Mesendoderm (in vitro differentiated cells): ENCODE measurements at regions not wholly inside any gene's neighbourhood (a gene's known extent, or its start where the extent isn't known, plus 50 kb on each side); places are given as distances from the start of the nearest gene placed in this dataset.

Experiments
- DNase-seq: peaks from one replicate; pipeline ENCODE4 v3.0.0; 2013
- H2AK5ac ChIP-seq: 2 replicates; pipeline ENCODE4 v1.6.1; 2013; ENCODE audit warnings: low read length, inconsistent platforms
- H2BK120ac ChIP-seq: 2 replicates; pipeline ENCODE4 v1.6.1; 2013; ENCODE audit warnings: low read depth, mild to moderate bottlenecking, low read length, moderate library complexity, mixed read lengths
- H2BK15ac ChIP-seq: replicated peaks from 2 replicates; pipeline ENCODE4 v1.6.1; 2013; ENCODE audit warnings: low read depth, mild to moderate bottlenecking, moderate library complexity
- H2BK5ac ChIP-seq: 2 replicates; pipeline ENCODE4 v1.6.1; 2013; ENCODE audit warnings: low read length, inconsistent platforms
- H3K18ac ChIP-seq: 2 replicates; pipeline ENCODE4 v1.6.1; 2013; ENCODE audit warnings: mild to moderate bottlenecking, low read length, mixed read lengths
- H3K23ac ChIP-seq: one replicate; pipeline ENCODE4 v1.6.1; 2013; ENCODE audit warnings: low read length
- H3K27ac ChIP-seq: 2 replicates; pipeline ENCODE4 v1.5.1; 2013; ENCODE audit warnings: low read depth, mild to moderate bottlenecking, inconsistent platforms, low read length, moderate library complexity
- H3K27me3 ChIP-seq: 2 replicates; pipeline ENCODE4 v1.6.1; 2013; ENCODE audit warnings: low read length, control low read depth, mild to moderate bottlenecking, inconsistent platforms; ENCODE audit not compliant: insufficient read depth, poor library complexity
- H3K36me3 ChIP-seq: 2 replicates; pipeline ENCODE4 v1.6.1; 2013; ENCODE audit warnings: low read length, inconsistent platforms; ENCODE audit not compliant: control insufficient read depth, insufficient read depth
- H3K4ac ChIP-seq: one replicate; pipeline ENCODE4 v1.6.1; 2013; ENCODE audit warnings: low read depth, mild to moderate bottlenecking, low read length, moderate library complexity
- H3K4me1 ChIP-seq: 2 replicates; pipeline ENCODE4 v1.6.1; 2013; ENCODE audit warnings: low read depth, low read length, inconsistent platforms; ENCODE audit not compliant: control insufficient read depth
- H3K4me2 ChIP-seq: 2 replicates; pipeline ENCODE4 v1.6.1; 2013; ENCODE audit warnings: low read length
- H3K4me3 ChIP-seq: 2 replicates; pipeline ENCODE4 v1.5.1; 2013; ENCODE audit warnings: mild to moderate bottlenecking, low read length
- H3K56ac ChIP-seq: one replicate; pipeline ENCODE4 v1.6.1; 2013; ENCODE audit warnings: low read length
- H3K79me1 ChIP-seq: 2 replicates; pipeline ENCODE4 v1.6.1; 2013; ENCODE audit warnings: low read length, inconsistent platforms
- H3K79me2 ChIP-seq: 2 replicates; pipeline ENCODE4 v1.6.1; 2013; ENCODE audit warnings: mild to moderate bottlenecking, low read length; ENCODE audit not compliant: control insufficient read depth, insufficient read depth
- H3K9ac ChIP-seq: 2 replicates; pipeline ENCODE4 v1.6.1; 2013; ENCODE audit warnings: low read length, inconsistent platforms
- H4K5ac ChIP-seq: one replicate; pipeline ENCODE4 v1.6.1; 2013; ENCODE audit warnings: low read length
- H4K8ac ChIP-seq: one replicate; pipeline ENCODE4 v1.6.1; 2013; ENCODE audit warnings: low read depth, mild to moderate bottlenecking, control low read depth, low read length, moderate library complexity
- WGBS: extraction: QIAGEN DNeasy Blood & Tissue Kit; methylation state at CpG from one replicate; pipeline ENCODE4 v1.1.7; 2013; ENCODE audit warnings: low lambda C conversion rate, missing lambda C conversion rate; ENCODE audit not compliant: insufficient coverage; ENCODE audit errors: extremely low coverage; 5-methylcytosine and 5-hydroxymethylcytosine counted together

- H3K56ac ChIP-seq = no peak overlapping the region
- no peak overlapping the region for H3K27ac ChIP-seq
- no peak overlapping the region for H4K5ac ChIP-seq
- no peaks in the 10 kb centered on the region for H3K4me1 ChIP-seq
- H3K9ac ChIP-seq = no peak overlapping the region
- no peak overlapping the region for H2BK15ac ChIP-seq
- no peaks in the 10 kb centered on the region for H3K36me3 ChIP-seq
- H4K8ac ChIP-seq = no peak overlapping the region
- H2BK120ac ChIP-seq = no peak overlapping the region
- no peaks in the 10 kb centered on the region for H3K79me1 ChIP-seq
- H3K4me3 ChIP-seq = no peak overlapping the region
- no peak overlapping the region for H2BK5ac ChIP-seq
- no peak overlapping the region for H3K4me2 ChIP-seq
- no peaks in the 10 kb centered on the region for H3K27me3 ChIP-seq
- no peak overlapping the region for H3K23ac ChIP-seq
- no peaks in the 10 kb centered on the region for H3K79me2 ChIP-seq
- no peak overlapping the region for H2AK5ac ChIP-seq
- H3K4ac ChIP-seq = no peak overlapping the region
- H3K18ac ChIP-seq = no peak overlapping the region
- no peak for DNase-seq
Measured at GRCh38 chr2:126536605-126537200, 119.3 kb upstream of the GYPC start.

- Histone ChIP-seq H2AK5ac (no peak overlapping the region), H3K36me3 (no peaks in the 10 kb centered on the region), H3K23ac (no peak overlapping the region), H3K27ac (no peak overlapping the region), H3K79me2 (no peaks in the 10 kb centered on the region), H3K4ac (no peak overlapping the region), H4K5ac (no peak overlapping the region), H3K4me2 (no peak overlapping the region), H2BK120ac (no peak overlapping the region), H2BK15ac (no peak overlapping the region), H3K4me3 (no peak overlapping the region), H3K27me3 (no peaks in the 10 kb centered on the region), H4K8ac (no peak overlapping the region), H3K4me1 (no peaks in the 10 kb centered on the region), H3K18ac (no peak overlapping the region), H3K9ac (no peak overlapping the region), H2BK5ac (no peak overlapping the region), H3K79me1 (no peaks in the 10 kb centered on the region), H3K56ac (no peak overlapping the region)
- no peak for DNase-seq
- no CpG with 5 or more reads among the region's 3 CpGs for WGBS
Measured at GRCh38 chr2:126539101-126539500, 116.9 kb upstream of the GYPC start.

GRCh38 chr2:126542247-126542646 lies 113.7 kb upstream of the GYPC start:
- no peak overlapping the region for H3K56ac ChIP-seq
- H2BK5ac ChIP-seq = no peak overlapping the region
- no peaks in the 10 kb centered on the region for H3K27me3 ChIP-seq
- no CpG with 5 or more reads among the region's 1 CpG for WGBS
- H3K27ac ChIP-seq = no peak overlapping the region
- H2AK5ac ChIP-seq = no peak overlapping the region
- no peak overlapping the region for H2BK120ac ChIP-seq
- no peak overlapping the region for H3K4me2 ChIP-seq
- no peak overlapping the region for H4K8ac ChIP-seq
- H4K5ac ChIP-seq = no peak overlapping the region
- H3K4me1 ChIP-seq = no peaks in the 10 kb centered on the region
- H3K9ac ChIP-seq = no peak overlapping the region
- no peak overlapping the region for H3K18ac ChIP-seq
- H2BK15ac ChIP-seq = no peak overlapping the region
- no peaks in the 10 kb centered on the region for H3K79me2 ChIP-seq
- no peaks in the 10 kb centered on the region for H3K36me3 ChIP-seq
- no peak overlapping the region for H3K4ac ChIP-seq
- H3K4me3 ChIP-seq = no peak overlapping the region
- no peak overlapping the region for H3K23ac ChIP-seq
- no peaks in the 10 kb centered on the region for H3K79me1 ChIP-seq
- DNase-seq = no peak

GRCh38 chr2:126543081-126543480 lies 112.9 kb upstream of the GYPC start:
- H2BK120ac ChIP-seq = no peak overlapping the region
- H3K9ac ChIP-seq = no peak overlapping the region
- DNase-seq = peak; percentile 38
- WGBS = no CpG with 5 or more reads among the region's 3 CpGs
- no peaks in the 10 kb centered on the region for H3K79me1 ChIP-seq
- no peaks in the 10 kb centered on the region for H3K27me3 ChIP-seq
- H2BK5ac ChIP-seq = no peak overlapping the region
- H3K4ac ChIP-seq = no peak overlapping the region
- no peak overlapping the region for H3K56ac ChIP-seq
- H2BK15ac ChIP-seq = no peak overlapping the region
- no peaks in the 10 kb centered on the region for H3K79me2 ChIP-seq
- no peak overlapping the region for H3K4me3 ChIP-seq
- H3K4me1 ChIP-seq = no peaks in the 10 kb centered on the region
- H3K36me3 ChIP-seq = no peaks in the 10 kb centered on the region
- no peak overlapping the region for H2AK5ac ChIP-seq
- no peak overlapping the region for H3K27ac ChIP-seq
- H4K5ac ChIP-seq = no peak overlapping the region
- no peak overlapping the region for H3K18ac ChIP-seq
- no peak overlapping the region for H3K23ac ChIP-seq
- no peak overlapping the region for H4K8ac ChIP-seq
- no peak overlapping the region for H3K4me2 ChIP-seq

- H3K4me1 ChIP-seq = no peaks in the 10 kb centered on the region
- no peaks in the 10 kb centered on the region for H3K27me3 ChIP-seq
- no peaks in the 10 kb centered on the region for H3K79me1 ChIP-seq
- H3K36me3 ChIP-seq = no peaks in the 10 kb centered on the region
- H2BK5ac ChIP-seq = no peak overlapping the region
- no peak overlapping the region for H3K4ac ChIP-seq
- H4K8ac ChIP-seq = no peak overlapping the region
- H3K79me2 ChIP-seq = no peaks in the 10 kb centered on the region
- H4K5ac ChIP-seq = no peak overlapping the region
- no peak overlapping the region for H3K4me2 ChIP-seq
- H2BK15ac ChIP-seq = no peak overlapping the region
- no peak overlapping the region for H3K18ac ChIP-seq
- WGBS = no CpG with 5 or more reads among the region's 11 CpGs
- no peak for DNase-seq
- no peak overlapping the region for H2BK120ac ChIP-seq
- no peak overlapping the region for H2AK5ac ChIP-seq
- no peak overlapping the region for H3K56ac ChIP-seq
- no peak overlapping the region for H3K9ac ChIP-seq
- no peak overlapping the region for H3K4me3 ChIP-seq
- H3K27ac ChIP-seq = no peak overlapping the region
- H3K23ac ChIP-seq = no peak overlapping the region
Measured at GRCh38 chr2:126558029-126558428, 97.9 kb upstream of the GYPC start.

- no peak overlapping the region for H3K56ac ChIP-seq
- no peak overlapping the region for H3K4me2 ChIP-seq
- H2AK5ac ChIP-seq = no peak overlapping the region
- no peak overlapping the region for H2BK5ac ChIP-seq
- no peak overlapping the region for H2BK120ac ChIP-seq
- no peak overlapping the region for H4K5ac ChIP-seq
- no peak overlapping the region for H3K18ac ChIP-seq
- H2BK15ac ChIP-seq = no peak overlapping the region
- no peaks in the 10 kb centered on the region for H3K79me2 ChIP-seq
- H3K27ac ChIP-seq = no peak overlapping the region
- no peaks in the 10 kb centered on the region for H3K79me1 ChIP-seq
- no peaks in the 10 kb centered on the region for H3K4me1 ChIP-seq
- no peaks in the 10 kb centered on the region for H3K36me3 ChIP-seq
- no peak overlapping the region for H3K4me3 ChIP-seq
- H3K23ac ChIP-seq = no peak overlapping the region
- H3K9ac ChIP-seq = no peak overlapping the region
- DNase-seq = no peak
- H4K8ac ChIP-seq = no peak overlapping the region
- H3K27me3 ChIP-seq = no peaks in the 10 kb centered on the region
- no peak overlapping the region for H3K4ac ChIP-seq
Measured at GRCh38 chr2:126568734-126569133, 87.2 kb upstream of the GYPC start.
